GM21717 (cell line): ENCODE measurements at regions not wholly inside any gene's neighbourhood (a gene's known extent, or its start where the extent isn't known, plus 50 kb on each side); places are given as distances from the start of the nearest gene placed in this dataset.

Experiments used
- ATAC-seq: cut with Tn5 transposase; IDR thresholded peaks from one replicate; pipeline ENCODE4 v1.9.1; 2021; ENCODE audit warnings: mild to moderate bottlenecking, moderate library complexity; ENCODE audit not compliant: unreplicated experiment

- no peak for ATAC-seq
Observed at GRCh38 chr6:144989319-144990107, 704.4 kb downstream of the UTRN start.

GRCh38 chr6:144990784-144991183 lies 705.6 kb downstream of the UTRN start:
- ATAC-seq, result no peak

DNA sequence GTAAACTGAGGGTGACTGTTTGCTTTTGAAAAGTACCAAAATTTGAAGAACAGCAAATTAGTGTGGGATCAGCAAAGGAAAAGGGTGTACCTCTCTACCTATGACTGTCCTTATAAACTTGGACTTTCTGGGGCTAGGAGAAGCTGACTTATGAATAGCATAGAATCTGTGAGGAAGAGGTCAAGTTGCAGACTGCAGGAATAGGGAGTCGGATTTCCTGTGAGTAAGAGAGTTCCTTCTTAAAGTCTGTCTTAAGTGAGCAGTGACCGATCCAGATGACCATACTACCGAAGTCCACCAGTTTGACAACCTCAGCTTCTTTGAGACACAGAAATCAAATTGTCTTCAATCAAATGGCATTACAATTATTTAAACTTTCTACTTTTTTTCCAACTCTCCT lies 708.7 kb downstream of the UTRN start:
- ATAC-seq, result no peak

DNA sequence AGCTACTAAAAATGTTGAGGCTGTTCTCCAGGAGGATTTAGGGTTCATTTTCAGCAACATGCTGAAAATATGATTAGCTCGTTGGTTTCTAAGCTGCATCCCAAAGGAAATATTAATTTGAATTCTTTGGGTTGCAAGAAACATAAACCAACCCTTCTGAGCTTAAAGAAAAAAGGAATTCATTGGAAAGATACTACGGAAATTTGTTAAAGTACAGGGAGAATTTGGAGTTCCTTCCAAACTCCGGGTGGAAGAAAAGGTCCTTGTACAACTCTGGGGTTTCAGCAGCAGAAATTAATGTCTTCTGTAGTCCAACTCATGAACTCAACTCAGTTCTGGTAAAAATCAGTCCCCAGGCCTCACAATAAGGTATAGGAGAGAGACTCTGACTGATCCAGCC lies 712.9 kb downstream of the UTRN start:
- ATAC-seq, result no peak

- ATAC-seq, result no peak
Observed at GRCh38 chr6:144999127-144999526, 714.0 kb downstream of the UTRN start.

- no peak for ATAC-seq
Observed at GRCh38 chr6:145003145-145003544, 718.0 kb downstream of the UTRN start.

- ATAC-seq, result no peak
Observed at GRCh38 chr6:145006914-145007313, 721.8 kb downstream of the UTRN start.

GRCh38 chr6:145008715-145009114 lies 723.6 kb downstream of the UTRN start:
- ATAC-seq, result no peak

DNA sequence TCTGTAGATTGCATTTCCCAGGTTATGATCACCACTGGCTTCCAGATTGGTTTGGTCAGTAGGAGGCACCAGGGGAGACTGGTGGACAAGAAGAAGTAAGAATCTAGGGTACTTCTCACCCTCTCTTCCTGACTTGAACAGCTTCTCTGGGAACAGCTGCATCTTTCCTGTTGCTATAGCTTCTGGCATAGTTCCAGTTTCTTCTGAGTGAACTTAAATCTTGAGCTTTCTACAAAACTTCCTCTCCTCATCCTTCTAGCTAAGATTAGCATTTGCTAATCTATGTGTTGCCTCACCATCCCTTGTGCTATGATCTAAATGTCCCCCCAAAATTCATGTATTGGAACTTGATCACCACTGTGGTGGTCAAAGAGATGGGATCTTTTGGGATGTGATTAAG lies 724.6 kb downstream of the UTRN start:
- no peak for ATAC-seq

DNA sequence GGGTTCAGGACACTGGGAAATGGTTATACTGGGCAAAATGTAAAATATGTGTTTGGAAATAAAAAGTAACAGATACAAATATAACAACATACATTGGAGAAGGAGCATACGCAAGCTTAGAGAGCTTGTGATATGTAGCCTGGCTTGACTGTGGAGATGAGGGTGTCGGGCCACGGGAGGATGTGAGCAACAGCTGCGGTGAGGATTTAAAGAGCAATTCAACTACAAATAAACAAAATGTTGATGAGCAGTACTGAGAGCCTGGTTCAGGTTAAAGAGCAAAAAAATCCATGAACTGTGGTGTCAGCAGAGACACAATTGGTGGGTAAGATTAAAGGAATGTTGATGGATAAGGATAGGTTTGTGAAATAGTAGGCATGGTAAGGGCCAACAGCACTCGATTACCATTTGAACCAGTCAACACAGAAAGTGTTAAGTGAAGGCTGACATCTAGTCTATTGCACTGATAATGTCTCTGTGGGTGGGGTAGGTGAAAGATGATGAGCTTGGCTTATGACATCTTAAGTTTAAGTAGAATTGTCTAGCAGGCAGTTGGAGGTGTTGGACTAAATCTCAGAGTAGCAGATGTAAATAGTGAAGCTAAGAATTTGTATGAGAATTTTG lies 723.2 kb downstream of the EPM2A start:
- ATAC-seq, result no peak

GRCh38 chr6:145015739-145016558 lies 719.4 kb downstream of the EPM2A start:
- ATAC-seq, result peak; percentile 100

DNA sequence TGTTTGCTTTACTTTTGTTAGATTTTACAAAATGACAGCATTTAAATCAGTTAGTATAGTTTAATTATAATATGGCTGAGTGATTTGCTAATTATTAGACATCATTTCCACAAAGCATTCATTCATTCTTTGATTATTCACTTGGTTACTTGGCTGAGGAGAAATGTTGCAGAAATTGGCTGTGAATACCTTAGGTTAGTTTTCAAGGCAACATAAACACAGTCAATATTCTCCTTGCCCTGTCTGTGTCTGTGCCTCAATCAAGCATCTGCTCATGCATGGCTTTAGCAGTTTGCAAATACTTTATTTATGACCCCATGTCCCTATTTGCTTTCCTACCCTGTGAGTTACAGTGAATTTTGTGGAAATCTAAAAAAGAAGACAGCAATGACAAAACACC lies 718.3 kb downstream of the EPM2A start:
- no peak for ATAC-seq

- no peak for ATAC-seq
Observed at GRCh38 chr6:145017516-145017915, 717.8 kb downstream of the EPM2A start.

DNA sequence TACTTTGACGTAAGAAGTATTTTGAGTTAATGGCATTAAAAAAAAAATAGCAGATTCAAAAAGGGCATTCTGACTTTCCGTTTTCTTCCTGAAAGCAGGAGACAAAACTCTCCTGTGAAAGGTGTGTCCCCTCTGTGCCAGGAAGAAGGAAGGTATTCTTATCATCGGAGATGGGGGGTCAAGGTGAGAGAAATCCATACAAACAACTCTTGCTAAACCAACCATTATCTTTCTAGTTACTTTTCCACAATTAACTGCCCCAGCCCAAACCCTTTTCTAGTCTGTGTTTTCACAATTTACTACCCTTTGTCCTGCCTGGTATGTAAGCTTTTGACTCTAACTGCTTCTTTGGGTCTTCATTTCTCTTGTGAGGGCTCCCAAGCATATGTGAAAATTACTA lies 717.3 kb downstream of the EPM2A start:
- ATAC-seq, result no peak

DNA sequence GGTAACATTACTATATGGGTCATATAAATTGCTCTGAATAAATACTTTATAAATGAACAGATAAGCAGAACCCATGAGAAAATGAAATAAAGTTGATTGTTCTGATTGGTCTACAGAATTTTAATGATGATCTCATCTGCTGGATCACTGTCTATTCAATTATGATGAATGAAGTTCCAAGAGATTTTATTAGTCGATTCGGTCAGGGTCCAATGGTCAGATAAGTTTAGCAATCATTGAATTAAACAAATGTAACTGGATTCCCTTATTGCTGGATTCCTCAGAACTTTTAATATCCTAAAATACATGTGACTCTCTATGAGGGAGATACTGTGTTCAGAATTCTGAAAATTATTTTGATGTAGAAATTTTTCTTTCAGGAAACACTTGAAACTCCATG lies 715.2 kb downstream of the EPM2A start:
- ATAC-seq, result no peak

GRCh38 chr6:145020543-145020942 lies 714.8 kb downstream of the EPM2A start:
- no peak for ATAC-seq

- no peak for ATAC-seq
Observed at GRCh38 chr6:145022199-145022796, 713.0 kb downstream of the EPM2A start.

DNA sequence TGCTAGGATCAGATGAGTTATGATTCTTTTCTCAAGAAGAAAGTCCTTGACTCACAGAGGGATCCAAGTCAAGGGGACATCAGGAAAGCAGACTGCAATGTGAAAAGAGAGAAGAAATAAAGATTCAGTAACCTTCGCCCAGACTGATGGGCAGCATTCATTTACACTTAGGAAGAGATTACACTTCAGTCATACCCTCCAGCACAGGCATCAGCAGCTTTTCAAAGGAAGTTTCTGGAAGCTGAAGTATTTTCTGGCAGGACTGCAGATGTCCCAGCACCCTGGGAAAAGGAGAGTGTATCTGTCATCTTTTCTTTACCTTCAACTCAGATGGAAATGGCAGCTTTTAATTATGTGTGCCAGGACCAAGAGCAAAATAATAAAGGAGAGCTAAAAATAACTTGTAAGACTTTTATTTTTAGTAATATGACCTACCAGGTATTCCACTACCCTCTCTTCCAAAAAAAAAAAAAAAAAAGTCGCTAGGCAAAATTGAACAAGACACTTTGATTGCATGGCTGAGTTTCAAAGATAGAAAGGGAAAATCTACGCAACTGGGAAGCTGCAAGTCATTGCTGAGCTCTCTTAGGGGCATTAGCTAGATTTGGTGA lies 712.1 kb downstream of the EPM2A start:
- ATAC-seq, result no peak

- no peak for ATAC-seq
Observed at GRCh38 chr6:145025488-145025887, 709.8 kb downstream of the EPM2A start.

DNA sequence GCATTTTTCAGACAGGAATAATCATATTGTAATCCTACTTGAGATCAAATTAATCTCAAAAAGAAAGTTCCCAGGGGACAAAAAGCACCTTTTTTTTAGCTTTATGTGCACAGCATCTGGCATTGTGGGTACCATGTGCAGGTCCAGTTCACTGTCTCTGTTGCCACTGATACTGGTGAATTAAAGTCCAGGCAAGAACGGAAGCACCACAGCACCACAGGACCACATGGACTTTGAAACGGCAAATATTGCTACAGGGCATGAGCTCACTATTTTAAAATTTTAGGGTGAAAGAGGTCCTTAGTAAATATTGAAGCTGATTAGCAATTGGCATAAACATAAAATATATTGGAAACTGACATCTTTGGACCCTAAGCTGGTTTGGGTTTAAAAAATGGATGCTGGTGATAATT lies 709.0 kb downstream of the EPM2A start:
- ATAC-seq, result no peak
